K562 (cell line): ENCODE measurements at regions not wholly inside any gene's neighbourhood (a gene's known extent, or its start where the extent isn't known, plus 50 kb on each side); places are given as distances from the start of the nearest gene placed in this dataset.
A peak's percentile ranks its signal among the peaks of the same experiment; 100 is the strongest.

Source experiments
- ATAC-seq: fragments of 200-7000 bp; cut with Tn5 transposase; 3 replicates; pipeline ENCODE4 v1.9.1; 2020; ENCODE audit warnings: moderate library complexity
- BruUV-seq: library from RNA; stranded (reverse); fragments of 400-500 nt; replicated peaks from 2 replicates; lab custom pipeline; 2021; lab: Mats Ljungman, UMichigan
- CTCF ChIA-PET: fragments of 300-600 bp; formaldehyde crosslinking; extraction: SDS; loops from one replicate; lab custom pipeline; 2021; ENCODE audit warnings: low intra/inter-chr PET ratio; lab: Yijun Ruan, JAX
- POLR2A ChIA-PET: fragments of 300-600, 350-650 bp; sonication (Branson Sonifier 250); formaldehyde crosslinking; extraction: SDS; loops from one replicate; lab custom pipeline; 2021; ENCODE audit warnings: antibody characterized with exemption, inconsistent platforms; lab: Yijun Ruan, JAX
- DNase-seq, 4 experiments: peaks; one replicate each; pipeline versions ENCODE4 v3.0.0 to v3.0.0-alpha.2; 2011 to 2018; ENCODE audit warnings: low spot score in 3 of 4, mixed read lengths in 3 of 4; ENCODE audit errors: extremely low read depth in 1 of 4
- FAIRE-seq: peaks from 2 replicates; lab custom pipeline; 2011; peaks lifted over from hg19 to GRCh38; lab: Jason Lieb, UNC
- H2AFZ ChIP-seq: 2 replicates; pipeline ENCODE4 v1.6.0; 2011; ENCODE audit warnings: low read depth, low read length, control low read depth, inconsistent platforms
- H3K27ac ChIP-seq: fragments of 200-600 bp; 3 replicates; pipeline ENCODE4 v1.8.0; 2011; ENCODE audit warnings: low read depth, mild to moderate bottlenecking, control low read depth, inconsistent platforms, low read length, moderate library complexity, mixed read lengths; ENCODE audit errors: extremely low read depth
- H3K27me3 ChIP-seq, 2 experiments: fragments of 300-600 bp in 1 of 2; 2 replicates in 1 of 2; 3 replicates in 1 of 2; pipeline versions ENCODE4 v1.6.0 to v1.8.0; 2011; ENCODE audit warnings: inconsistent platforms in 2 of 2, low read length in 2 of 2, mild to moderate bottlenecking in 1 of 2, mixed read lengths in 1 of 2, moderate library complexity in 1 of 2; ENCODE audit not compliant: control insufficient read depth in 2 of 2, insufficient read depth in 2 of 2
- H3K36me3 ChIP-seq: fragments of 300-600 bp; 3 replicates; pipeline ENCODE4 v1.8.0; 2011; ENCODE audit warnings: mild to moderate bottlenecking, low read length, inconsistent platforms; ENCODE audit not compliant: control insufficient read depth, insufficient read depth
- H3K4me1 ChIP-seq, 2 experiments: fragments of 200-600 bp in 1 of 2; replicated peaks in 1 of 2; 2 replicates in 1 of 2; 3 replicates in 1 of 2; pipeline versions ENCODE4 v1.5.1 to v1.8.0; 2011; ENCODE audit warnings: inconsistent platforms in 2 of 2, low read length in 2 of 2, mild to moderate bottlenecking in 1 of 2, mixed read lengths in 1 of 2, moderate library complexity in 1 of 2; ENCODE audit not compliant: control insufficient read depth in 2 of 2, insufficient read depth in 2 of 2
- H3K4me2 ChIP-seq: 2 replicates; pipeline ENCODE4 v1.6.1; 2011; ENCODE audit warnings: low read length, control low read depth, inconsistent platforms, mixed read lengths; ENCODE audit not compliant: insufficient read depth
- H3K4me3 ChIP-seq: fragments of 200-600 bp; sonication (generic), shearing (Covaris generic); 2 replicates; pipeline ENCODE4 v1.5.1; 2016; ENCODE audit warnings: control low read depth, inconsistent platforms
- H3K79me2 ChIP-seq: fragments of 200-600 bp; 3 replicates; pipeline ENCODE4 v1.8.0; 2011; ENCODE audit warnings: low read length, inconsistent platforms; ENCODE audit not compliant: control insufficient read depth, insufficient read depth
- H3K9ac ChIP-seq, 2 experiments: 2 replicates each; pipeline versions ENCODE4 v1.6.0 to v1.6.1; 2011; ENCODE audit warnings: low read depth in 2 of 2, low read length in 2 of 2, control low read depth in 1 of 2, inconsistent platforms in 1 of 2, mild to moderate bottlenecking in 1 of 2, mixed read lengths in 1 of 2; ENCODE audit not compliant: insufficient read depth in 1 of 2
- H3K9me1 ChIP-seq: one replicate; pipeline ENCODE4 v1.6.0; 2011; ENCODE audit warnings: inconsistent platforms, mild to moderate bottlenecking, low read length, moderate library complexity; ENCODE audit not compliant: control insufficient read depth, insufficient read depth
- H3K9me3 ChIP-seq: replicated peaks from 2 replicates; pipeline ENCODE4 v1.5.1; 2011; ENCODE audit warnings: low read depth, low read length, inconsistent platforms; ENCODE audit not compliant: control insufficient read depth, insufficient read depth
- H4K20me1 ChIP-seq: replicated peaks from 2 replicates; pipeline ENCODE4 v1.6.1; 2011; ENCODE audit warnings: low read length, inconsistent platforms, mixed read lengths; ENCODE audit not compliant: control insufficient read depth, insufficient read depth
- BRCA1 ChIP-seq, 2 experiments: fragments of 450-650 bp in 1 of 2; sonication (generic) in 1 of 2; formaldehyde crosslinking in 1 of 2; IDR thresholded peaks; 2 replicates each; pipeline versions ENCODE4 v1.5.0 to v1.6.1; 2017 to 2020; ENCODE audit warnings: mild to moderate bottlenecking in 1 of 2, missing genetic modification reagents in 1 of 2
- CBX3 ChIP-seq, 2 experiments: IDR thresholded peaks; 1 replicate in 1 of 2; 2 replicates in 1 of 2; pipeline ENCODE4 v1.6.1; 2012; ENCODE audit warnings: inconsistent platforms in 2 of 2, low read length in 2 of 2, borderline replicate concordance in 1 of 2, control low read depth in 1 of 2
- CC2D1A ChIP-seq: fragments of 450-650 bp; IDR thresholded peaks from 2 replicates; pipeline ENCODE4 v1.6.1; 2017; ENCODE audit warnings: mild to moderate bottlenecking
- CREB1 ChIP-seq, 2 experiments: sonication (generic) in 1 of 2; formaldehyde crosslinking in 1 of 2; IDR thresholded peaks; 2 replicates each; pipeline versions ENCODE4 v1.6.1 to v1.8.0; 2012 to 2022; ENCODE audit warnings: inconsistent platforms in 1 of 2, mild to moderate bottlenecking in 1 of 2, missing genetic modification reagents in 1 of 2, moderate library complexity in 1 of 2
- FOXM1 ChIP-seq, 2 experiments: fragments of 450-650 bp in 1 of 2; sonication (generic) in 1 of 2; formaldehyde crosslinking in 1 of 2; IDR thresholded peaks; 2 replicates each; pipeline versions ENCODE4 v1.6.1 to v1.9.0; 2017 to 2022; ENCODE audit warnings: low read depth in 2 of 2, mild to moderate bottlenecking in 2 of 2, missing genetic modification reagents in 1 of 2, moderate library complexity in 1 of 2
- GATAD2A ChIP-seq: fragments of 450-650 bp; IDR thresholded peaks from 2 replicates; pipeline ENCODE4 v1.6.1; 2017
- MCM5 ChIP-seq: fragments of 450-650 bp; IDR thresholded peaks from 2 replicates; pipeline ENCODE4 v1.6.1; 2016; ENCODE audit warnings: low read depth
- MXI1 ChIP-seq: IDR thresholded peaks from 2 replicates; pipeline ENCODE4 v1.6.1; 2011; ENCODE audit warnings: low read depth, mild to moderate bottlenecking, improper control_type of control experiment, low read length
- MYBL2 ChIP-seq, 2 experiments: fragments of 450-650 bp in 1 of 2; sonication (generic) in 1 of 2; formaldehyde crosslinking in 1 of 2; IDR thresholded peaks; 2 replicates each; pipeline versions ENCODE4 v1.6.1 to v1.8.1; 2017 to 2022; ENCODE audit warnings: borderline replicate concordance in 1 of 2, inconsistent platforms in 1 of 2, low read depth in 1 of 2, mild to moderate bottlenecking in 1 of 2, missing genetic modification reagents in 1 of 2, moderate library complexity in 1 of 2
- PML ChIP-seq: IDR thresholded peaks from 2 replicates; pipeline ENCODE4 v1.6.1; 2012; ENCODE audit warnings: low read length, inconsistent platforms
- PURB ChIP-seq: sonication (generic); formaldehyde crosslinking; IDR thresholded peaks from 2 replicates; pipeline ENCODE4 v1.9.0; 2021; ENCODE audit warnings: low read depth, mild to moderate bottlenecking, missing genetic modification reagents
- RB1 ChIP-seq: fragments of 450-650 bp; IDR thresholded peaks from 2 replicates; pipeline ENCODE4 v1.6.1; 2017; ENCODE audit warnings: low read depth, mild to moderate bottlenecking
- SNIP1 ChIP-seq: fragments of 450-650 bp; IDR thresholded peaks from 2 replicates; pipeline ENCODE4 v1.7.1; 2017; ENCODE audit warnings: low read depth, mild to moderate bottlenecking
- ZC3H11A ChIP-seq: IDR thresholded peaks from 2 replicates; pipeline ENCODE4 v1.6.1; 2012; ENCODE audit warnings: low read depth, low read length, improper control_type of control experiment
- ZFP36 ChIP-seq: fragments of 150-350 bp; IDR thresholded peaks from 2 replicates; pipeline ENCODE4 v1.6.1; 2018; ENCODE audit warnings: low read length, low read depth; ENCODE audit not compliant: partially characterized antibody
- ZNF274 ChIP-seq: IDR thresholded peaks from 2 replicates; pipeline ENCODE4 v1.6.1; 2011; ENCODE audit warnings: low read depth, mild to moderate bottlenecking, low read length, moderate library complexity, borderline replicate concordance
- ZNF586 ChIP-seq: fragments of 450-650 bp; formaldehyde crosslinking; conservative IDR thresholded peaks from 2 replicates; pipeline ENCODE4 v1.4.0; 2020; ENCODE audit warnings: mild to moderate bottlenecking, moderate library complexity
- ZNF707 ChIP-seq: fragments of 250-450 bp; sonication (Bioruptor Pico); conservative IDR thresholded peaks from 2 replicates; pipeline ENCODE4 v1.8.0; 2022; ENCODE audit warnings: inconsistent platforms, mild to moderate bottlenecking, moderate library complexity
- ZNF75A ChIP-seq: fragments of 450-650 bp; formaldehyde crosslinking; IDR thresholded peaks from 2 replicates; pipeline ENCODE4 v1.4.0; 2020; ENCODE audit warnings: mild to moderate bottlenecking
- in situ Hi-C: fragments of 300-500 bp; cut with MboI; formaldehyde crosslinking; loops from 4 replicates; pipeline ENCODE4 v1.15.0; 2018; ENCODE audit warnings: inconsistent platforms, mixed read lengths
- intact Hi-C: fragments of 100-400 bp; cut with micrococcal nuclease; formaldehyde crosslinking; loops from 2 replicates; pipeline ENCODE4 v1.14.2; 2022

DNA sequence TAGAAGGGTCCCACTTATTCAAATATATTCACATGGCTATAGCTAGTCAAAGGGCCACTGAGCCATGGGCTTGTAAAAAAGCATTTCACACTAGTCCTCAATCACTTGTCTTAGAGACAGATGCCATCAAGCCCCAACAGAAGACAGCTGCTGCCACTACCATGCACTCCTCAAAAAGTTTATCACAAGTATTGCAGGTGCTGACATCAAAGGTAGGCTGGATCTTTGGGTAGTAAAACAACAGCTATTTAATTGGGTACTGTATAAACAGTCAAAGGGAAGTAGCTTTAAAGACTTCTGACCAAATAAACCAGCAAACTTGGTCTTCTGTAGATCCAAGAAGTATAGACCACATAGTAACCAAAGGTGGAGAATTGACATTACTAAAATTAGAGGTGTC is 59.2 kb upstream of the FER start:
- H3K79me2 ChIP-seq = no peaks in the 10 kb centered on the region
- ATAC-seq (no peak), DNase-seq (no peak), FAIRE-seq (no peak)
- no peaks in the 10 kb centered on the region for H3K9me3 ChIP-seq
- H3K36me3 ChIP-seq = no peaks in the 10 kb centered on the region
- 0 out of 2 replicates have a peak overlapping the region, but pooled peaks have one; percentile 21 for H2AFZ ChIP-seq
- no peaks in the 10 kb centered on the region for H4K20me1 ChIP-seq
- H3K27ac ChIP-seq = no peak overlapping the region
- H3K27me3 ChIP-seq = no peaks in the 10 kb centered on the region
- no TSS peak for BruUV-seq
- H3K4me1 ChIP-seq = peaks cover 0 to 6% of the 10 kb centered on the region in 2 experiments; a peak in 2 of 5 replicates
- H3K4me3 ChIP-seq = no peak overlapping the region
- no peak overlapping the region for H3K4me2 ChIP-seq
- in situ Hi-C loops (no loop called here), intact Hi-C loops (loop anchor here (10.0 kb wide), 1 partner anchor 136 kb away; no protein-coding TSS in a partner anchor)
- ChIA-PET POLR2A (interaction anchor here (1.0 to 1.8 kb wide), 3 partner anchors 26 to 333 kb away, joined by 3 to 5 read pairs (median 3); no protein-coding TSS in a partner anchor), CTCF (interaction anchor here (0.5 kb wide), 1 partner anchor 12 kb away, joined by 4 read pairs; no protein-coding TSS in a partner anchor)
- H3K9ac ChIP-seq = no peak overlapping the region
- no peaks in the 10 kb centered on the region for H3K9me1 ChIP-seq
- TF ChIP-seq ZC3H11A (no peak), MCM5 (no peak), MYBL2 (IDR thresholded peaks at IDR 0.05; ENCODE audit: low read depth) (no peak), MYBL2 (CRISPR knock-in tag; IDR thresholded peaks at IDR 0.05; ENCODE audit: borderline replicate concordance) (no peak), MXI1 (no peak), ZNF75A (CRISPR knock-in tag) (no peak), ZFP36 (no peak), PURB (CRISPR knock-in tag) (no peak), ZNF707 (no peak), CC2D1A (no peak), PML (no peak), SNIP1 (no peak), BRCA1 (IDR thresholded peaks at IDR 0.05) (no peak), BRCA1 (CRISPR knock-in tag; IDR thresholded peaks at IDR 0.05) (no peak), CREB1 (IDR thresholded peaks at IDR 0.05) (no peak), CREB1 (CRISPR knock-in tag; IDR thresholded peaks at IDR 0.05) (no peak), ZNF274 (no peak), ZNF586 (CRISPR knock-in tag) (no peak), GATAD2A (no peak), RB1 (no peak), CBX3 (IDR thresholded peaks at IDR 0.05; ENCODE audit: borderline replicate concordance in 1 of 2, low read length in 2 of 2) (no peak), FOXM1 (IDR thresholded peaks at IDR 0.05; ENCODE audit: low read depth) (no peak), FOXM1 (CRISPR knock-in tag; IDR thresholded peaks at IDR 0.05; ENCODE audit: low read depth) (no peak)
